ENCODE measurements at regions not wholly inside any gene's neighbourhood (a gene's known extent, or its start where the extent isn't known, plus 50 kb on each side); places are given as distances from the start of the nearest gene placed in this dataset.
"Not testable (repeated sequence)": the region's sequence is repeated elsewhere in the genome, so short reads cannot be mapped to it uniquely, and the experiment has no call there.

GRCh38 chr18:79579807-79580497 is 99.7 kb upstream of the CTDP1 start:
- no peak for DNase-seq

- DNase-seq: no peak
These were observed 99.0 kb upstream of the CTDP1 start for GRCh38 chr18:79580498-79581171.

GRCh38 chr18:79581406-79581805 is 98.2 kb upstream of the CTDP1 start:
- DNase-seq: no peak

- no peak for DNase-seq
These were observed 97.7 kb upstream of the CTDP1 start for GRCh38 chr18:79581911-79582310.

GRCh38 chr18:79582978-79583377 is 96.6 kb upstream of the CTDP1 start:
- no peak for DNase-seq

- no peak for DNase-seq
These were observed 96.2 kb upstream of the CTDP1 start for GRCh38 chr18:79583426-79583825.

GRCh38 chr18:79583984-79584401 is 95.6 kb upstream of the CTDP1 start:
- DNase-seq: no peak

- DNase-seq: no peak
These were observed 94.9 kb upstream of the CTDP1 start for GRCh38 chr18:79584491-79585394.

GRCh38 chr18:79585395-79586370 is 93.9 kb upstream of the CTDP1 start:
- DNase-seq: no peak

- no peak for DNase-seq
These were observed 93.0 kb upstream of the CTDP1 start for GRCh38 chr18:79586436-79587225.

GRCh38 chr18:79587226-79587741 is 92.3 kb upstream of the CTDP1 start:
- no peak for DNase-seq

GRCh38 chr18:79587779-79588635 is 91.6 kb upstream of the CTDP1 start:
- DNase-seq: peak in 2 of 3 donors; percentile 65 to 83

GRCh38 chr18:79588636-79589481 is 90.7 kb upstream of the CTDP1 start:
- peak; percentile 81 to 94 (median 86) for DNase-seq

- DNase-seq: no peak
These were observed 90.0 kb upstream of the CTDP1 start for GRCh38 chr18:79589601-79590091.

- peak in 2 of 3 donors; percentile 47 to 81 for DNase-seq
These were observed 89.2 kb upstream of the CTDP1 start for GRCh38 chr18:79590191-79591031.

- no peak for DNase-seq
These were observed 88.6 kb upstream of the CTDP1 start for GRCh38 chr18:79591032-79591308.

- not testable (repeated sequence) for DNase-seq
These were observed 86.9 kb upstream of the CTDP1 start for GRCh38 chr18:79592684-79593083.

Measured in muscle of back (tissue), 3 donors.